ENCODE measurements at regions not wholly inside any gene's neighbourhood (a gene's known extent, or its start where the extent isn't known, plus 50 kb on each side); places are given as distances from the start of the nearest gene placed in this dataset.
"Not testable (repeated sequence)": the region's sequence is repeated elsewhere in the genome, so short reads cannot be mapped to it uniquely, and the experiment has no call there.

DNA sequence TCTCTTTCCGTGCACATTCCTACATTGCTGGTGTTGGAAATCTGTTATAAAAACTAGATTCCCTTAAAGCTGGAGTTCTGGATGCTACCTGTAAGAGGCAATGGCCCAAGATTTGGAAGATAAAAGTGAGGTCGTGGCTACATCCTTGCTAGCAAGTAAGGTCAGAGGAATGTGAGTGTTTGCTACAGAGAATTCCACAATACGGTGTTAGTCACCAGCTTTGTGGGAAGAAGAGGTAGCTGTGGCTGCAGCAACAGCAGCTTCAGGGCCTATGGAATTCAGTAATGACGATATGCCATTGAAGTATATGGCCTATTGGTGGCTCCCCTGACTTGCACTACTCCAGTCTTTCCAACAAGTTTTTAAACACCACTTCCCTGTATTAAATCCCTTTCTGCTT, 227.7 kb upstream of the TMEM260 start:
- in situ Hi-C loops (cut with MboI; ENCODE audit: low sequenced_read_pairs): no loop called here

GRCh38 chr14:56352999-56353398, 226.6 kb upstream of the TMEM260 start:
- in situ Hi-C loops (cut with MboI; ENCODE audit: low sequenced_read_pairs): no loop called here

GRCh38 chr14:56357428-56357827, 222.2 kb upstream of the TMEM260 start:
- in situ Hi-C loops (cut with MboI; ENCODE audit: low sequenced_read_pairs): no loop called here

DNA sequence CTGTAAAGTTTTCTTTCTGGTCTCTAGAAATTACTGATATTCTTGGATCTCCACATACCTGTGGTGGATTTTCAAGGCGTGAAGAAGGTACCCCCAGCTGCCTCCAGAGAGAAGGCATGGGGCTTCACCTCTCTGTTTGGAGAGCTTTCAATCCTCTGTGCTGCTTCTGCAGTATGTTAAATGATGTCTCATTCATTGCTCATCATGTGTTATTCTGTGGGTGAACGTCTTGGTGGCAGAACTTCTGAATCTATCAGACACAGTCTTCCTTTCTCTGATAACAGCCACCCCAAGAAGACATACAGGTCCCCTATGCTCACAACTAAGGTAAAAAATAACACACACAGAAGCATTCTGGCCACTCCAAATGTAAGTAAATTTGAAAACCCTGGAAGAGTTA, 221.3 kb upstream of the TMEM260 start:
- in situ Hi-C loops (cut with MboI; ENCODE audit: low sequenced_read_pairs): no loop called here

DNA sequence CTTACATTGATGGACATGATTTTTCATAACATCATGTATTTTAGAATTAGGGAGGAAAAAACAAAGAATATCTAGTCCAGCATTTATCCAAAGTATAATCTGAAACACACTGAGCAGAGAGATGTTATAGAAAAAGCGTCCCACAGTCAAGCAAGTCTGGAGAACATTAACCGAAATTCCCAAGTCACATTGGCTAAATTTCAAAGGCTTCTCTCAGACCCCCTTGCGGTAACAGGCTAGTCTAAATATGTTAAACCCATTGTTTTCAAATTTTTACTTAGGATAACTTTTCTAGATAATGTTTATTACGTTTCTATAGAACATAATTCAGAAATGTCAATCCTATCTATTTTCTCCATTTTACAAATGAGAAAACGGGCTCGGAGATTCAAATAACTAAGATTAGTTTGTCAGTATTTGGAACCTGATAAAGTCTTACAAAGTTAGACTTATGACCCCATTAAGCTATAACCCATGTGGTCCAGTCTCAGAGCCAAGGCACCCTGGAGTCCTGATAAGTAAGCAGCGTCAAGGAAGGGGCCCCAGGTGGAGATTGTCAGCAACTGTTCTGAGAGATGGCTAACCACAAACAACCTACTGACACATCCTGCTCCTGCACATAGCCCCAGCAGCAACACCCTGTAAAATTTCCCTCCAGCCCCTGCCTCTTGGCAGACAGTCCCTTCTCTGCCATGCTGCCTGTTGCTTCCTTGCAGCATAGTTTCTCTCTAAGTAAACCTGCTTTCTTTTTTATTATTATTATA, 220.6 kb upstream of the TMEM260 start:
- in situ Hi-C loops (cut with MboI; ENCODE audit: low sequenced_read_pairs): no loop called here

GRCh38 chr14:56365663-56366062, 213.9 kb upstream of the TMEM260 start:
- in situ Hi-C loops (cut with MboI; ENCODE audit: low sequenced_read_pairs): not testable (repeated sequence)

DNA sequence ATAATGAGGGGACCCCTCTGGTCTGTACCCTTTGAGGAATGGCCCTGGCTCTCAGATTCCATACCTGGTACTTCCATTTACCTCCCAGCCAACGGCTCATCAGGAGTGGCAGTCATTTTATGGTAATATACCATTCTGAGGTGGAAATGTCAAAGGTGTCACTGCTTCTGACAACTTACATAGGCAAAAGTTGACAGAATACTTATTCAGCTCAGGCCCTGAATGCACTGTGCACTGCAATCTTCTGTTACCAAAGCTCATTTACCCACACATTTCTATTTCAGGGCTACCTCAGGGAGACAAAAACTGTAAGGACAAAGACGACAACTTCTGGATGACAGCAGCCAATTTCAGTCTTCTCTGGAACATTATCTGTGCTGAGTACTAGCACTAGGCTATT, 212.2 kb upstream of the TMEM260 start:
- in situ Hi-C loops (cut with MboI; ENCODE audit: low sequenced_read_pairs): no loop called here

- in situ Hi-C loops (cut with MboI; ENCODE audit: low sequenced_read_pairs): no loop called here
Observed at GRCh38 chr14:56371737-56372136, 207.9 kb upstream of the TMEM260 start.

GRCh38 chr14:56374421-56374820, 205.2 kb upstream of the TMEM260 start:
- in situ Hi-C loops (cut with MboI; ENCODE audit: low sequenced_read_pairs): no loop called here

- in situ Hi-C loops (cut with MboI; ENCODE audit: low sequenced_read_pairs): no loop called here
Observed at GRCh38 chr14:56378046-56378445, 201.6 kb upstream of the TMEM260 start.

- in situ Hi-C loops (cut with MboI; ENCODE audit: low sequenced_read_pairs): no loop called here
Observed at GRCh38 chr14:56378475-56378877, 201.1 kb upstream of the TMEM260 start.

DNA sequence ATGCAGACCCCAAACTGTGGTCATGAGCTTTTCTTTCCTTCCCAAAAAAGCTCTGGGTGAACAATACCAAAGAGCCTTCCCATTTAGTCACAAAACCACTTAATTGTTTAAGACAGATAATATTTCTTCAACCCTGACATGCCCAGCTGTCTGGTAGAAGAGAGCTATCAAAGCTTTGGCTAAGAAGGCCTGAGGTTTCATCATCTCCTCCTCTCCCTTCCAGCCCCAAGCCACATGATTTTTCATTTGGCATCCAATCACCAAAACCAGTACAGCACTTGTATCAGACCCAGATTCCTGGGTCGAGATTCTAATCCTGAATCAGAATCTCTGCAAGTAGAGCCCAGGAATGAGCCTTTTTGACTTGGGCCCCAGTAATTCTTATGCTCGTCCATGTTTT, 199.6 kb upstream of the TMEM260 start:
- in situ Hi-C loops (cut with MboI; ENCODE audit: low sequenced_read_pairs): no loop called here

DNA sequence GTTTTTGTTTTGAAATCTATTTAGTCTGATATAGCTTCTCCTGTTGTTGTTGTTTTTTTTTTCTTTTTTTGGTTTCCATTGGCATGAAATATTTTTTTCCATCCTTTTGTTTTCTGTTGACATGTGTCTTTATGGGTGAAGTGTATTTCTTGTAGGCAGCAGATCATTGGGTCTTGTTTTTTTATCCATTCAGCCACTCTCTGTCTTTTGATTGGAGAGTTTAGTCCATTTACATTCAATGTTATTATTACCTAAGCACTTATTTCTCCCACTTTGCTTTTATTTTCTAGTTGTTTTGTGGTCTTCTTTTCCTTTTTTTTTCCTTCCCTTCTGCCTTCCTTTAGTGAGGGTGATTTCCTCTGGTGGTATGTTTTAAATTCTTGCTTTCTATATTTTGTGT, 193.6 kb upstream of the TMEM260 start:
- in situ Hi-C loops (cut with MboI; ENCODE audit: low sequenced_read_pairs): no loop called here

- in situ Hi-C loops (cut with MboI; ENCODE audit: low sequenced_read_pairs): no loop called here
Observed at GRCh38 chr14:56390859-56391258, 188.7 kb upstream of the TMEM260 start.

- in situ Hi-C loops (cut with MboI; ENCODE audit: low sequenced_read_pairs): no loop called here
Observed at GRCh38 chr14:56394826-56395530, 184.6 kb upstream of the TMEM260 start.

DNA sequence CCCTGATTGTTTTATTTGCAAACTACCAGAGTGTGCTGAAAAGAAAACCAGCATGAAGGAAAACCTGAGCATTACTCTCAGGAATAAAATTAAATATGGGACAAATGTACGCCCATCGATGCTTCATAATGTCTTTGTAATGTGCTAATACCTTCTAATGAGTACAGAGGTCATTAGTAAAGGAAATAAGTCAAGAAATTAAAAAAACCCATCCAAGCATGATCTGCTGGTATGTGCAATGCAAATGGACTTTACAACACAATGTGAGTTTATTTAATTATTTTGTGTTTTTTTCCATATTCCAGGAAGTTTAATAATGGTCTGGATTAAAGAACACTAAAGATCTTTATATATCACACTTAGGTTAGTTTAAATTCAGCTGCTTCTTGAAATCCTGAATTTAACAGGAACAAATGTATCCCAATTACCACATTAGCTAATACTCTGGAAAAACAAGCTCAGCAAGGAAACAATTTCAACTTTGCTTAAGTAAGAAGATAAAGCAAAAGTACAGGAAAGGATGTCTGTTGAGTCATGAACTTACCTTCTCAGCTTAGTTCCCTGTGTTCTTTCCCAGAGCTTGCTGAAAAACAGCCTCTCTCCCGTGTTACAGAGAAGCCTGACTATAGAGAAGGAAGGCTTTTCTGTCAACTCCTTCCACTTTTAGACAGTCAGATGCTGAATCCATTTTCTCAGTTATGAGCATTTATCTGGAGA, 179.3 kb upstream of the TMEM260 start:
- in situ Hi-C loops (cut with MboI; ENCODE audit: low sequenced_read_pairs): no loop called here

DNA sequence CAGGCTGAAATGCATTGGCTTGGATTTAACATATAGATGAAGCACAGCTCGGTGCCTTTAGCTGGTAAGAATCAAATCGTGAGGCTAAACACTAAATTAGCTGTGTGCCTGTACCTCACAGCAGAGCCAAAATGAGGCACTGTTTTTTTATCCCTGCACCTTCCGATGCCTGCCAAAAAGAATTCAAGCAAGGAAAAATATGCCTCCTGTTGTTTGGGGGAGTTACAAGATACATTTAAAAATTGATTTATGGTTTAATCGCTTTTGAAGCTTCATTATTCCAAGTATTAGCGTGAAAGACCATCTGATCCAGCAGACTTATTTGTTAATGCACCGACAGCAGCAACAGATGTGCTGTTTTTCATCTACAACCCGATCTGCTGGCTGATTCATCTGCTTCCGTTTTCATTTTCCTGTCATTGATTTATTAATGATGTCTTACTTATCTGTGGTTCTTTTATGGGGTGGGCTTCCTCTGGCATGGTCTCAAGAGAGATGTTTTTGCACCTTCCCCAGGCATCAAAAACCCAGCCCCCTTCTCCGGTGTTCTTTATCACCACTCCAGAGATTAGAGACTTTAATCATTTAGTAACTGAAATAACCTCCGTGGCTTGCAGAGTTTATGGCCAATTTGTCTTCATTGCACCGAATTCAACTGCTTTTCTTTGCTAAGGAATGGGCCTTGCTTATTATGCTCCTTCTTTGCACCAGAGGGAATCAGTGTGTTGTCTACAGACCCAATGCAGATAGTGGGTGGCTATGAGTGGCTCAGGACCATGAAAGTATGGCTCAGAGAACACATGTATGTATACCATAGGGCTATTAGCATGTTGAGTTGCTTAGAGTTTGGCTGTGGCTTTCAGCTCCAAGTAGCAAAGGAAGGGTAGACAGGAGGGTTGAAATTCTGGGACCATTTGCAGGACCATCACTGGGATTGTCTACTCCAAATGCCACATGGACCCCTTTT, 166.8 kb upstream of the TMEM260 start:
- in situ Hi-C loops (cut with MboI; ENCODE audit: low sequenced_read_pairs): no loop called here

DNA sequence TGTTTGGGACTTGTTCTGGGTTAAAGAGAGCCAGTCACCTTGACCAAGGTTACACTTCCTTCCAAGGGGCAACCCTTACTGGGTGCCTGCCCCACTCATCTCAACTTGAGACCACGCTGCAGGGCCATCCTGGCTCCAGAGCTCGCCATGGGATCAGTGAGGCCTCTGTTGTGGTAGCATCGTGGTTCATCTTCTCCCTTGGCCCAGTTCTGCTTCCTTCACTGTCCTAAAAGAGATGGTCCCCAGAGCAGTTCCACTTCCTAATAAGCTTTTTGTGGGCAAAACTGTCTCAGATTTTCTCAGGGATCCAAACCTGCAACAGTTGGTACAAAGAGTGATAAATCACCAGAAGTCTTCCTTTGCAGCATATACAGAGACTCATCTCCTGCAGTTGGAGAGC, 165.9 kb upstream of the TMEM260 start:
- in situ Hi-C loops (cut with MboI; ENCODE audit: low sequenced_read_pairs): no loop called here

DNA sequence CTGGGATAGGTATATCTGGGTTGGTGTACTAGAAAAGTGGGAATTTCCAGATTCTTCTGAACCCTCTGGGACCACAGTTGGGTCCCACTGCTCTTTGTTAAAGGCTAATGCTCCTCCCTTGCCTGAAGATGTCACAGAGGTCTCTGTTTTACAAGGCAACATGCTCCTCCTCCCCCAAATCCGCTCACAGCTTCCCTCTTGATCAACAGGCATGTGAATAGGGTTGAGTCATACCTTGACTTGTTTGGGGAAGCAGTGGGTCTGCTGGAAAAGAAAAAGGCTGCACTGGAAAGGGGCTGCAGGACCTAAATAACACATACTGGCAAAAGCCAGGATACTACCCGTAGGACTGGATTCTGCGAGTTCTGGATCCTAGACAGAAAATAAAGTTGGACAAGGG, 165.4 kb upstream of the TMEM260 start:
- in situ Hi-C loops (cut with MboI; ENCODE audit: low sequenced_read_pairs): no loop called here

DNA sequence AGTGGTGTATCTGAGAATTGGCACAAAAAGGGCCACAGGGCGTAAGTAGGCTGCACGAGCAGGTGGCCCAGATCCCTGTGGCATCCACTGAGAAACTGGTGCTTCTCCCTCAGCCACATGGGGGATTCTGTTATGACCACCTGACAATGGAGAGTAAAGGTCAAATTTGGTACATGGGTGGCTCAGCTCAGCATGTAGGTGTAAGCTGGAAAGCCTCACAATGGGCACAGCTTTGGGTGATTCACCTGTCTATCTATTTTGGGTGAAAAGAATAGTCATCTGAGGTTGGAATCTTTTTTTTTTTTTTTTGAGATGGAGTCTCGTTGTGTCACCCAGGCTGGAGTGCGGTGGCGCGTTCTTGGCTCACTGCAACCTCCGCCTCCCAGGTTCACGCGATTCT, 163.4 kb upstream of the TMEM260 start:
- in situ Hi-C loops (cut with MboI; ENCODE audit: low sequenced_read_pairs): no loop called here

- in situ Hi-C loops (cut with MboI; ENCODE audit: low sequenced_read_pairs): no loop called here
Observed at GRCh38 chr14:56417173-56417572, 162.4 kb upstream of the TMEM260 start.
